Left lung (tissue), 4 donors: ENCODE measurements at regions not wholly inside any gene's neighbourhood (a gene's known extent, or its start where the extent isn't known, plus 50 kb on each side); places are given as distances from the start of the nearest gene placed in this dataset.
A peak's percentile ranks its signal among the peaks of the same experiment; 100 is the strongest.

Experiments used
- ATAC-seq: fragments of 200-7000 bp; cut with Tn5 transposase; one replicate; pipeline ENCODE4 v1.9.1; 2020; ENCODE audit warnings: moderate library complexity
- DNase-seq, 4 donors: peaks; one replicate each; pipeline ENCODE4 v3.0.0-alpha.2; 2013 to 2020
- H3K27ac ChIP-seq, 2 donors: fragments of 200-600 bp; sonication (generic) in 1 of 2; one replicate each; pipeline versions ENCODE4 v1.5.0 to v1.8.0; 2020 to 2021
- H3K27me3 ChIP-seq, 2 donors: fragments of 200-600 bp; sonication (generic) in 1 of 2; one replicate each; pipeline versions ENCODE4 v1.5.0 to v1.8.0; 2020 to 2021
- H3K36me3 ChIP-seq, 2 donors: fragments of 200-600 bp; sonication (generic) in 1 of 2; one replicate each; pipeline versions ENCODE4 v1.5.0 to v1.8.0; 2020 to 2021
- H3K4me1 ChIP-seq, 2 donors: fragments of 200-600 bp; one replicate each; pipeline ENCODE4 v1.8.0; 2021
- H3K4me3 ChIP-seq, 2 donors: fragments of 200-600 bp; sonication (generic) in 1 of 2; one replicate each; pipeline versions ENCODE4 v1.5.0 to v1.8.0; 2020 to 2021; ENCODE audit warnings: mild to moderate bottlenecking in 1 of 2
- H3K9me3 ChIP-seq, 2 donors: fragments of 200-600 bp; sonication (generic) in 1 of 2; one replicate each; pipeline versions ENCODE4 v1.5.0 to v1.8.0; 2020 to 2021
- CTCF ChIP-seq, 2 donors: fragments of 200-600 bp; sonication (generic) in 1 of 2; IDR thresholded peaks; one replicate each; pipeline versions ENCODE4 v1.5.0 to v1.8.0; 2021; ENCODE audit warnings: antibody characterized with exemption in 2 of 2
- intact Hi-C, 2 donors: fragments of 100-400 bp; cut with DNase I; formaldehyde crosslinking; loops; one replicate each; pipeline versions ENCODE4 v1.11.2 to v1.14.2; 2022
- donor health status: DM: no; HTN: yes; CAD: no.
- donor health status: DM: no; HTN: no; CAD: no.

- DNase-seq (no peak), ATAC-seq (peak; percentile 41)
- no peaks in the 10 kb centered on the region for H3K27me3 ChIP-seq
- no peaks in the 10 kb centered on the region for H3K4me1 ChIP-seq
- H3K9me3 ChIP-seq: no peaks in the 10 kb centered on the region
- H3K4me3 ChIP-seq: no peak overlapping the region
- no peak for TF ChIP-seq CTCF (IDR thresholded peaks at IDR 0.05)
- H3K27ac ChIP-seq: no peak overlapping the region
- intact Hi-C loops: no loop called here
- H3K36me3 ChIP-seq: no peaks in the 10 kb centered on the region
These were observed 57.6 kb upstream of the MTAP start for GRCh38 chr9:21744841-21745240.

GRCh38 chr9:21746550-21746949, 55.9 kb upstream of the MTAP start:
- H3K4me3 ChIP-seq: no peak overlapping the region
- no peaks in the 10 kb centered on the region for H3K9me3 ChIP-seq
- no peaks in the 10 kb centered on the region for H3K4me1 ChIP-seq
- no peak for TF ChIP-seq CTCF (IDR thresholded peaks at IDR 0.05)
- intact Hi-C loops: no loop called here
- no peak for ATAC-seq
- H3K36me3 ChIP-seq: no peaks in the 10 kb centered on the region
- no peak for DNase-seq
- no peak overlapping the region for H3K27ac ChIP-seq
- no peaks in the 10 kb centered on the region for H3K27me3 ChIP-seq

- TF ChIP-seq CTCF (IDR thresholded peaks at IDR 0.05): no peak
- H3K4me3 ChIP-seq: no peak overlapping the region
- DNase-seq: no peak
- ATAC-seq: no peak
- intact Hi-C loops: no loop called here
- H3K9me3 ChIP-seq: no peaks in the 10 kb centered on the region
- no peaks in the 10 kb centered on the region for H3K4me1 ChIP-seq
- H3K36me3 ChIP-seq: no peaks in the 10 kb centered on the region
- no peak overlapping the region for H3K27ac ChIP-seq
- H3K27me3 ChIP-seq: no peaks in the 10 kb centered on the region
These were observed 55.3 kb upstream of the MTAP start for GRCh38 chr9:21747175-21747574.

GRCh38 chr9:21750021-21750735, 52.3 kb upstream of the MTAP start:
- H3K4me1 ChIP-seq: no peaks in the 10 kb centered on the region
- ATAC-seq: no peak
- H3K9me3 ChIP-seq: no peaks in the 10 kb centered on the region
- H3K27ac ChIP-seq: no peak overlapping the region
- H3K27me3 ChIP-seq: peaks cover 4 to 10% of the 10 kb centered on the region in 2 donors
- H3K36me3 ChIP-seq: no peaks in the 10 kb centered on the region
- TF ChIP-seq CTCF (IDR thresholded peaks at IDR 0.05): no peak
- intact Hi-C loops: no loop called here
- H3K4me3 ChIP-seq: no peak overlapping the region
- no peak for DNase-seq

GRCh38 chr9:21751998-21752397, 50.4 kb upstream of the MTAP start:
- Histone ChIP-seq H3K4me3 (no peak overlapping the region), H3K27ac (no peak overlapping the region), H3K36me3 (no peaks in the 10 kb centered on the region), H3K9me3 (no peaks in the 10 kb centered on the region), H3K4me1 (no peaks in the 10 kb centered on the region), H3K27me3 (peaks cover 4 to 10% of the 10 kb centered on the region in 2 donors)
- intact Hi-C loops: no loop called here
- no peak for ATAC-seq
- DNase-seq: no peak
- no peak for TF ChIP-seq CTCF (IDR thresholded peaks at IDR 0.05)
